ENCODE measurements at regions not wholly inside any gene's neighbourhood (a gene's known extent, or its start where the extent isn't known, plus 50 kb on each side); places are given as distances from the start of the nearest gene placed in this dataset.

GRCh38 chr15:88727439-88727838 is 75.8 kb upstream of the ACAN start:
- Mint-ChIP-seq H3K27ac (no peak overlapping the region), H3K27me3 (ENCODE audit: low read depth) (peaks cover 27% of the 10 kb centered on the region), H3K36me3 (ENCODE audit: low read depth) (no peaks in the 10 kb centered on the region), H3K9me3 (peaks cover 4% of the 10 kb centered on the region), H3K4me3 (no peak overlapping the region), H3K4me1 (no peaks in the 10 kb centered on the region)
- no peak for TF ChIP-seq CTCF (IDR thresholded peaks at IDR 0.05; ENCODE audit: unreplicated experiment in 3 of 3)

- Mint-ChIP-seq H3K4me3 (no peak overlapping the region), H3K36me3 (ENCODE audit: low read depth) (no peaks in the 10 kb centered on the region), H3K27ac (no peak overlapping the region), H3K4me1 (no peaks in the 10 kb centered on the region), H3K27me3 (ENCODE audit: low read depth) (peaks cover 22% of the 10 kb centered on the region), H3K9me3 (peaks cover 3% of the 10 kb centered on the region)
- TF ChIP-seq CTCF (IDR thresholded peaks at IDR 0.05; ENCODE audit: unreplicated experiment in 3 of 3): no peak
These were observed 73.7 kb upstream of the ACAN start for GRCh38 chr15:88729581-88729980.

- H3K27ac Mint-ChIP-seq: no peak overlapping the region
- H3K4me1 Mint-ChIP-seq: no peaks in the 10 kb centered on the region
- no peak for TF ChIP-seq CTCF (IDR thresholded peaks at IDR 0.05; ENCODE audit: unreplicated experiment in 3 of 3)
- H3K4me3 Mint-ChIP-seq: no peak overlapping the region
- H3K36me3 Mint-ChIP-seq (ENCODE audit: low read depth): no peaks in the 10 kb centered on the region
- peaks cover 22% of the 10 kb centered on the region for H3K27me3 Mint-ChIP-seq (ENCODE audit: low read depth)
- H3K9me3 Mint-ChIP-seq: peaks cover 3% of the 10 kb centered on the region
These were observed 72.5 kb upstream of the ACAN start for GRCh38 chr15:88730751-88731150.

- Mint-ChIP-seq H3K4me3 (no peak overlapping the region), H3K27me3 (ENCODE audit: low read depth) (peaks cover 9% of the 10 kb centered on the region), H3K4me1 (no peaks in the 10 kb centered on the region), H3K36me3 (ENCODE audit: low read depth) (no peaks in the 10 kb centered on the region), H3K27ac (no peak overlapping the region), H3K9me3 (peaks cover 3% of the 10 kb centered on the region)
- no peak for TF ChIP-seq CTCF (IDR thresholded peaks at IDR 0.05; ENCODE audit: unreplicated experiment in 3 of 3)
These were observed 68.0 kb upstream of the ACAN start for GRCh38 chr15:88735212-88735611.

GRCh38 chr15:88736204-88736603 is 67.0 kb upstream of the ACAN start:
- Mint-ChIP-seq H3K4me3 (no peak overlapping the region), H3K27me3 (ENCODE audit: low read depth) (peaks cover 14% of the 10 kb centered on the region), H3K4me1 (no peaks in the 10 kb centered on the region), H3K36me3 (ENCODE audit: low read depth) (no peaks in the 10 kb centered on the region), H3K27ac (no peak overlapping the region), H3K9me3 (peaks cover 3% of the 10 kb centered on the region)
- no peak for TF ChIP-seq CTCF (IDR thresholded peaks at IDR 0.05; ENCODE audit: unreplicated experiment in 3 of 3)

GRCh38 chr15:88738796-88739195 is 64.4 kb upstream of the ACAN start:
- H3K9me3 Mint-ChIP-seq: peaks cover 1% of the 10 kb centered on the region
- no peaks in the 10 kb centered on the region for H3K4me1 Mint-ChIP-seq
- no peak overlapping the region for H3K4me3 Mint-ChIP-seq
- H3K27ac Mint-ChIP-seq: no peak overlapping the region
- no peaks in the 10 kb centered on the region for H3K36me3 Mint-ChIP-seq (ENCODE audit: low read depth)
- H3K27me3 Mint-ChIP-seq (ENCODE audit: low read depth): peaks cover 20% of the 10 kb centered on the region
- TF ChIP-seq CTCF (IDR thresholded peaks at IDR 0.05; ENCODE audit: unreplicated experiment in 3 of 3): no peak
